Renal pelvis (tissue), 1 donor: ENCODE measurements at regions not wholly inside any gene's neighbourhood (a gene's known extent, or its start where the extent isn't known, plus 50 kb on each side); places are given as distances from the start of the nearest gene placed in this dataset.
A peak's percentile ranks its signal among the peaks of the same experiment; 100 is the strongest.

Source experiments
- DNase-seq: peaks from one replicate; pipeline ENCODE4 v3.0.0-alpha.2; 2013

DNA sequence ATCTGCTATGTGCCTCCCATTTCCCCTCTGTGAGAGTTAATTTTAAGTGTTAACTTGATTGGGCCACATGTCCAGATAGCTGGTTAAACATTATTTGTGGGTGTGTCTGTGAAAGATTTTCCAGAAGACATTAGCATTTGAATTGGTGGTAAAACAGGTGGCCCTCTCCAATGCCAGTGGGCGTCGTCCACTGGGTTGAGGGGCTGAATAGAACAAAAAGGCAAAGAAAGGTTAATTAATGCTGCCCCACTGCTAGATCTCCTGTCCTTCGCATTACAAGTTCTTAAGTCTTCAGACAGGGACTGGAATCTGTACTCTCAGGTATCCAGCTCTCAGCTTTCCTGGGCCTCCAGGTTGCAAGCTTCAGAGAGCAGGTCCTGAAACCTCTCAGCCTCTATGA is 1160.9 kb upstream of the LRRN3 start:
- no peak for DNase-seq

DNA sequence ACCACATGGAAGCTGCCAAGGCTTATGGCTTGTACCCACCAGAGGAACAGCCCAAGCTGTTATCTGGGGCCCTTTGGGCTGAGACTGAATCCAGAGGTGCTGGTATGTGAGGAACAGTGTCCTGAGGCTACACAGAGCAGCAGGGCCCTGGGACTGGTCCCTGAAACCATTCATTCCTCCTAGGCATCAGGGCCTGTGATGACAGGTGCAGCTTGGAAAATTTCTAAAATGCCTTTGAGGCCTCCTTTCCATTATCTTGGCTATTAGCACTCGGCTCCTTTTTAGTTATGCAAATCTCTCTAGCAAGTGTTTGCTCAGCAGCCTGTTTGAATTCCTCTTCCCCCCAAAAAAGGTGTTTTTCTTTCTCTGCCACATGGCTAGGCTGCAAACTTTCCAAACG is 1151.7 kb upstream of the LRRN3 start:
- DNase-seq = no peak

DNA sequence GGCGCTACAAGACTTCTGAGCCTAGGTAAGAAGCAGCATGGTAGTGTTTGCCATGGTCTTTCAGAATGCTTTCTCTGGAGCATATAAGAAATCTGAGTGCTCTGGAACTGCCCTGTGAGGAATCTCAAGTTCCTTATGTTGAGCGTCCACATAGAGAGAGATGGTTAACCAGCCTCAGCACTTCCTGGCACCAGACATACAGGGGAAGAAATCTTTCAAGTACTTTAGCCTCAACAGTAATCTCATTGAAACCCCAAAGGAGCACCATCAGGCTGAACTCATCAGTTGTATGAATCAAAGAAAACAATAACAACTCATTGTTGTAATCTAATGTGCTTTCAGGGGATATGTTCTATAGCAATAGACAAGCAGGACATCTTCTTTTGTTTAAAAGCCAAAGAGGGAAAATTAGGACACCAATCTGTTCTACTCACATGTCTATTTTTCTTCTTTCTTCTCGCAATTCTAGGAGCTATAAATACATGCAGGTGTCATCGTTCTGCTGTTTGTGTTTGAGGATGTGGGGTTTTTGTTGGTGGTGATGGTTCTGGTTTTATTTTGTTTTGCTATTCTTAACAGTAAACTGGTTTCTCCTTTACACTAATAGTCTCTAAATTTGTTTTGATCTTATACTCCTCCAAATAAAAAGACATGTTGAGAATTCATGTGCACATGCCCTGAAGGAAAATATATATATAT is 1145.0 kb upstream of the LRRN3 start:
- no peak for DNase-seq

DNA sequence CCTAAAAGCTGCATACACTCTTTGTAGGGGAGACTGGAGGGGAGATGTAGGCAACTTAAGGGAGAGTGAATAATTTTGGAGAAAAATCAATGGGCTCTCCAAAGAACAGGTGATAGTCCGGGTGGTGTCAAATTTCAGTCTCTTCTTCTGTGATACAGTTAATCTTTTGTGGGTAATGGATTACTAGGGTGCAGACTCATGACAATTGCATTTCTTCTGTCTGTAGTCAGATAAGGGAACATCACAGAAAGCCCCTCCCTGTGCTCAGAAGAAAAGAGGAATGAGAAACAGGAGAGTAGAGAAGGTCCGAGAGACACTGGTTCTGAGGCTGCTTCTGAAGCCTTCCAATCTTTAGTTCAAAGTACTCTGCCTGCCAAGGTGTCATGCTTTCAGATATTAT is 1140.7 kb upstream of the LRRN3 start:
- DNase-seq = no peak

DNA sequence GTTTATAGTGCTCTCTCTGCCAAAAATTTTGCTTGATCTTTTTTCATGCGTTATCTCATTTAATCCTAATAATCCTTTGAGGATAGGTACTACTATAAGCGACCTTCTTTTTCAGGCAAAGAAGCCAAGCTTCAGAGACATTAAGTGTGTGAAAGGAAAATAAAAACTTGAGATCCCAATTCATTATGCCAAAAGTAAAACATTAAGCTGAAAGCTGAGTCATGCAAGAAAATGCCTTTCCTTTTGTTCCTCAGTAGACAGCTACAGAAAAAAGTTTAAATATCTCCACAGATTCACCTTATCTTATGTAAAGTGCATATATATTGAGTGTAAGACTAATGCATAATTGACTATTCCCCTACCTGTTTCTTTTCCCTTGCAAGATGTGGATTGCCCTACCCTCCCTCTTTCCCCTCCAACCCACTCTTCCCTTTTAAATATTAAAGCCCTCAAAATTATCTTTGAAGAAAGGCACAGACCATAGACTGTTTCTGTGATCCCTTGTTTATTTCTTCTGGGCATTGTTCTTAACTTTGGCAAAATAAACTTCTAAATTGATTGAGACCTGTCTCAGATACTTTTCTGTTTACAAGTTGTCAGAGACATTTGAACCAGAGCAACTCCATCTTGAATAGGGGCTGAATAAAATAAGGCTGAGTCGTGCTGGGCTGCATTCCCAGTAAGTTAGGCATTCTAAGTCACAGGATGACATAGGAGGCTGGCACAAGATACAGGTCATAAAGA is 1139.9 kb upstream of the LRRN3 start:
- DNase-seq = no peak

DNA sequence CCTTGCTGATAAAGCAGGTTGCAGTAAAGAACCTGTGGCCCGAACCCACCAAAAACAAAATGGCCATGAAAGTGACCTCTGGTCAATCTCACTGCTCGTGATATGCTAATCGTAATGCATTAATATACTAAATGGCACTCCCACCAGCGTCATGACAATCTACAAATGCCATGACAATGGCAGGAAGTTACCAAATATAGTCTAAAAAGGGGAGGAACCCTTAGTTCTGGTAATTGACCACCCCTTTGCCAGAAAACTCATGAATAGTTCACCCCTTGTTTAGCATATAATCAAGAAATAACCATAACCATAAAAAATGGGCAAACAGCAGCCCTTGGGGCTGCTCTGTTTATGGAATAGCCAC is 1139.4 kb upstream of the LRRN3 start:
- DNase-seq = no peak

DNA sequence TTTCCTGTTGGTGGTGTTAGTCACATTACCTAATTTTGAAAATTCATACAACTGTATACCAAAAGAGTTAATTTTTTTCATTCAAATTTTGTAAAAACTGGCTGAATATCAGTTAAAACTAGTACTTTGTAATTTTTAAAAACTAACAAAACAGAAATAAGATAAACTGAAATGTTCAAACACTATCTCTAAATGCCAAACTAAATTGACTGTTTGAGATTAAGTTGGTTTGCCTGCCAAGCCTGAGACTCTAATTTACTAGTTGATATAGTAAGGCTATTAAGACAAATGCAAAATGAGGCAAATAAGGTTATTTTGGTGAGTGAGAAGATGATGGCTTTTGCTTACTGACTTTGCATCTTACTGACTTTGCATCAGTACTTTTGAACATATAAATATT is 1134.9 kb upstream of the LRRN3 start:
- no peak for DNase-seq

DNA sequence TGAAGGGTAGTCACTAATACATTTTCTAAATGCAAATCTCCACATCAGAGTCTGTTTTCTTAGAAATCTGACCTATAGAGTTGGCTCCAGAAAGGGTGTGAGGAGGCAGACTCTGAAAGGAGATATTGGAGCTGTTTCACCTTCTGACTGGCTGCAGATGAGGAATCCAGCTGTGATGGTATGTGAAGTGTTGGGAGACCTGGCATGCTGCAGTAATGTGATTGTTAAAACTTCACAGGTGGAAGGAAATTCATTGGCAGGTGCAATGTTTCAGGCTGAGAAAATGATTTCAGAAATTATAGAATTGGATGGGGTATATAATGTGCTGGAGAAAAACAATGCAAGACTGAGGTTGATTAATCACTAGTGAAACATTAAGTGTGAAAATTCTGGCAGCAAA is 1134.0 kb upstream of the LRRN3 start:
- DNase-seq = peak; percentile 2

DNA sequence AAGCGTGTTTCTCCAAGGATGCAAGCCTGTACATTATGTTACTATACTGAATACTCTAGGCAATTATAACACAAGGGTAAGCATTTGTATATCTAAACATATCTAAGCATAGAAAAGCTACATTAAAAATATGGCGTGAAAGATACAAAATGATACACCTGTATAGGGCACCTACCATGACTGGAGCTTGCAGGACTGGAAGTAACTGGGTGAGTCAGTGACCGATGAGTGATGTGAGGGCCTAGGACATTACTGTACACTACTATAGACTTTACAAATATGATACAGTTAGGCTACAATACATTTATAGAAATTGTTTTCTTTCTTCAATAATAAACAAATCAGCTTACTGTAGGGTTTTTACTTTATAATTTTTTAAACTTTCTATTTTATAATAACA is 1127.2 kb upstream of the LRRN3 start:
- no peak for DNase-seq

DNA sequence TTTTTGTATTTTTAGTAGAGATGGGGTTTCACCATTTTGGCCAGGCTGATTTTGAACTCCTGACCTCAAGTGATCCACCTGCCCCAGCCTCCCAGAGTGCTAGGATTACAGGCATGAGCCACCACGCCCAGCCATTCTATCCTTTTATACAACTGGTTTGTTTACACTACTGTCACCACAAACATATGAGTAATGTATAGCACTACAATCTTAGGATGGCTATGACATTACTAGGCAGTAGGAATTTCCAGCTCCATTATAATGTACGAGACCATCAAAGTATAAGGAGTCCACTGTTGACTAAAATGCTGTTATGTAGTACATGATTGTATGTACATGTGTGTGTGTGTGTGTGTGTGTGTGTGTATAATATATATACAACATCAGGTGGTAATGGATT is 1126.1 kb upstream of the LRRN3 start:
- no peak for DNase-seq

DNA sequence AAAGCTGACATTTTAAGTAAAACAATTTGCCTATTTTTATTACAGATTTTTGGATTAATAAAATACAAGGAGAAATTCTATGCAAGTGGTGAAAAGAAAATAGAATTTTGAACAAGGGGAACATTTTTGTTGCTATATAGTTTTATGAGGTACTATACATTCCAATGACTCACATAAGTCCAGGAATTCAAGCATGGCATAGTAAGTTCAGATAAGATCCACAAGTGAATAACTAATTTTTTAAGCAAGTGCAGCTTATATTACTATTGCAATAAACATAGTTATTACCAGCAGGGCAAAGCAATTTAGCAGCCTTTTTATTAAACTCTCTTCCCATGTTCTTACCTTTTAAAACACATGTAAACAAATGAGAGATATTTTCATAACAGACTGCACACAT is 1123.5 kb upstream of the LRRN3 start:
- DNase-seq = no peak

DNA sequence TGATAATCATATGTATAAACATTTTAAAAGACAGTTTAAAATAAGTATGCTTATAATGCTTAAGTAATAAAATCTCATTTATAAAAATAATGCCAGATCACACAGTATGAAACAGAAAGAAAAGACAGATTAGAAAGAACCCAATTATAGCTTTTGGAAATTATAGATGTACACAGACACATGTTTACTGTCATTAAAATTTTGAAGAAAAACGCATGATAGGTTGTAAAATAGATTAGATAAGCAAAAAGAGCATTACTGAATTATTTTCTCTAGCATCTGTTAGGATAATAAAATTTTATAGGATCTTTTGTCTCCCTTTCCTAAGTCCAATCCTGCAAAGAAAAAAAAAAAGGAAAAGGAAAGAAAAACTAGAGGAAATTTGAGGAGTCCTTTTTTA is 1107.3 kb upstream of the LRRN3 start:
- DNase-seq = no peak

DNA sequence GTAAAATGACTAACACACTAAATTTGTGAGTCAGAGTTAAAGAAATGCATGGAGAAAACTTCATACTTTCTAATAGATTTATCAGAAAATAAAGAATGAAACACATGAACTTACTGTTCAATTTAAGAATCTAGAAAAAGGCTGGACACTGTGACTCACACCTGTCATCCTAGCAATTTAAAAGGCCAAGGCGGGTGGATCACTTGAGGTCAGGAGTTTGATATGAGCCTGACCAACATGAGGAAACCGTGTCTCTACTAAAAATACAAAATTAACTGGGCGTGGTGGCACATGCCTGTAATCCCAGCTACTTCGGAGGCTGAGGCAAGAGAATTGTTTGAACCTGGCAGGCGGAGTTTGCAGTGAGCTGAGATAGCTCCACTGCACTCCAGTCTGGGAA is 1106.2 kb upstream of the LRRN3 start:
- DNase-seq = no peak

DNA sequence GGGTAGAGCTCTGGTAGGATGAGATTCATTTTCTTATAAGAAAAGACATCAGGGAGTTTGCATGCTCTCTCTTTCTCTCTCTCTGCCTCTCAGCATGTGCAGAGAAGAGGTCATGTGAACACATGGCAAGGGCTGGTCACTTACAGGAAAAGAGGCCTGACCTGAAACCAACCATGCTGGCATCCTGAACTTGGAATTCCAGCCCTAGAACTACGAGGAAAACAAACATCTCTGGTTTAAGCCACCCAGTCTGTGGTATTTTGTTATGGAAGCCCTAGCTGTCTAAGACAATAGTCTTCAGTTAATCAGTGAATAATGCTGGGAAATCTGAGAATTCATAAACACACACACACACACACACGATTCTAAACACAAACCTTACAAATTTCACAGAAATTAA is 1104.2 kb upstream of the LRRN3 start:
- DNase-seq = no peak

DNA sequence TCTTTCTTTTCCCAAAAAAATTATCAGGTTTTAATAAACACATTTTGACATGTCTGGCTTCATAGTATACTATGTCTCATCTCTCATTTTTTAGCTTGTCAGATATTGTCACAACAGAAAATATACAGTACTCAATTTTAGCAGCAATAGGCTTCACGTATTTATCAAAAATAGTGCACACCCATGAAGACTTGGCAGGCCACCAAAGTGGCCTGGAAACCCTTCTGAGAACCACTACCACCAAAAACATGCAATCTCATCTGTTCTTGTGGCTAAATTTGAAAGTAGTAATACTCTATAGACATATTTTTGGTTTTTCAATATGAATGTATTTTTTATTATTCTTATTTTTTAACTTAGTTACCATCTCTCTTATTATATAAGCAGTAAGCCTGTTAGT is 1094.5 kb upstream of the LRRN3 start:
- DNase-seq = no peak

DNA sequence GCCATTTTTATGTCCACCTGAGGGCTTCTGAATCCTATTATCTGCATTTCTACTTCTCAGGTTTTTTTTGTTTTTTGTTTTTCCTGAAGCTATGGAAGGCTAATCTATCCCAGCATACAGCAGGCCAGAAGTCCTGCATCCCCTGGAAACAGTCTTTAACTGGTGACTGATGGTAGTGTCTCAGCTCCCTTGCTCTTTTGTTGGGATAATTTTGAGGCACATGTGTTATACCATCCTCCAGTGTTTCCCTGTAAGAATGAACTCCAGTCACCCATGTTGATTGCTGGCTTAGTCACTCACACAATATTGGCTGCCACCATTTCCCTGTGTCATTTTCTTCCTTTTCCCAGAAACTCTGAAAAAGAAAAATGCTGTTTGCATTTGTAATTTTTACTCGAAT is 1094.0 kb upstream of the LRRN3 start:
- DNase-seq = no peak

DNA sequence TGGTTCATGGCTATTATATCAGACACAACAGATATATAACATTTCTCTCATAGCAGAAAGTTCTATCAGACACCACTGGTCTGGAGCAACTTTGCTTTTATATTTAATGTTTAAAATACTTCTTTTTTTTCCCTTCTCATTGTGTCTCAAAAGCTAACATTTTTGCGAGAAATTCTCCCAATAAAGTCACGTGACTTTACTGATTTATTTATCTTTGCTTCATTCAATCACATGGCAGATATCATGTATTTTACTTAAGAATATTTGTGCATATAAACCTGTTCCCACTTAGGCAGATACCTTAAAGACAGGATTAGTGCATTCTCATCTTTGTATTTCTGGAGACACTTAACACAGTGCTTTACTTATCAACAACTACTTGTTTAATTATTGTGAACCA is 1093.1 kb upstream of the LRRN3 start:
- no peak for DNase-seq

DNA sequence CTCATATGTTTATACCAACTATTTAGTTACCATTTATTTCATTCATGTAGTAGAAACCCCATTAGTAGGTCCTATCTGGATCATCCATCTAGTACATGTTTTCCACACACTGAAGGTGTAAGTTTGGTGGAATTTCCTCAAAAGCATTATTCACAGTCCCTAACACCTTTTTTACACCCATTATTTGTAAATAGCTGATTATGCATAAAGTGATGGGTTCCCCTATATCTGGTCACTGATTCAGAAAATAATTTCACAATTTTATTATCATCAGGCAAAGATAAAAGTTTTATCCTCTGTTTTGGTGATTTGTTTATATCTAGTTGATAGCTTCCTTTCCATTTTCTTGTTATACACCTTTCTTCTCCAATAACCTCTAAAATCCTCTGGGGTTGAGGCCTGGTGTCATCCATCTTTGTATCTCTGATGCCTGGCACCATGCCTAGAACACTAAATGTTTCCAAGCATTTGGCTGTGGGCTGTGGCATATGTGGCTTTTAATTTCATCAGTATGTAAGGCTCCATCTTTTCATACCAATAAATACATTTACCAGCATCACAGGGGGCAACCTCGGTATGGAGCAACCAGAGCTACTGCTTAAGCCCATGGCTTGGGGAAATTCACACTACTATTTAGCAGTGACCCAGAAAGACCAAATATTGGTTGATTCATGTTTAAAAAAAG is 1089.5 kb upstream of the LRRN3 start:
- DNase-seq = no peak

DNA sequence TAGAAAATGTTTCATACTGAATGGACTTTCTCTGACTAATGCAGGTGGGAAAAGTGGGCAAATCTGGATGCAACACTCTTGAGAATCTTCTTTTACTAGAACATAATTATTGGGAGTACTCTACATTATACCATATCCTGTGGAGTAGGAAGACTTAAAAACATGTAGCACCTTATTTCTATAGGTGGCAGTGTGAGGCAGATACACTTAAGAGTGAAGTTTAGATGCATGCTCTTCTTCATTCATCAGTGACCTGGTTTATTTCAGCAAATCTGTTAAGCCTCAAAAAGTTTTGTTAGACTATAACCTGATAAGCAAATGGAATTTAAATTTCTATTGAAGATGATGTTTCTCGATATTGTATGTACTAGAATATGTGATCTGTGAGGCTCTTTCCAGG is 1087.1 kb upstream of the LRRN3 start:
- no peak for DNase-seq

DNA sequence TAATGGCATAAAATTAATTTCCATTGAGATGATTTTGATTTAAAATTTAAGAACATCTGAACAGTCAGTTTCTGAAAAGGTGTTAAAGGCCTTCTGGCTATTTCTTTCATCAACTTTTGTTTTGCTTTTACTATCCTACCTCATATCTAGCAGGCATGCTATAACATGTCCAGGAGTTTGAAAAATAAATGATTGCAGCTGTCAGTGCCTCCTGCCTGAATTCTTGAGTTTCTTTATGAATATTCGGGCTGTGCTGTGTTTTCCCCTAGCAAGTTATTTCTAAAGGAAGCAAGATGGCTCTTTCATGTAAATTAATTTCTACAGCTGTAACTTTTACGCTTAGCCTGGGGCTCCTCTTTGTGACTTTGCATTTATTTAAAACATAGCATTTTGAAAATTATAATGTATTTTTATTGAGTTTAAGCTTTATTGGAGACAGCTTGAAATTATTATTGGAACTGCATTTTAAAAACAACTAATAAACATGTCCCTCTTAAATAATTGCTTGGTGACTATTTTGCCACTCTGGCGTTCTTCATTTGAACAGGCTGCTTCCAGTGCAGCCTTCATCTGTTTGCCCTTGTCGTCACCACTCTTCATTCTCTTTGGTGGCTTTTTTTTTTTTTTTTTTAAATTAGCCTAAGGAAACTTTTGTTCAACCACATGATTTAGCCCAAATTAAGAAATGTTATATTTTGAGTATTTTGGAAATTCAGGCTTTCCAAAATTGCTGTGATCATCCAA is 1083.4 kb upstream of the LRRN3 start:
- DNase-seq = no peak

DNA sequence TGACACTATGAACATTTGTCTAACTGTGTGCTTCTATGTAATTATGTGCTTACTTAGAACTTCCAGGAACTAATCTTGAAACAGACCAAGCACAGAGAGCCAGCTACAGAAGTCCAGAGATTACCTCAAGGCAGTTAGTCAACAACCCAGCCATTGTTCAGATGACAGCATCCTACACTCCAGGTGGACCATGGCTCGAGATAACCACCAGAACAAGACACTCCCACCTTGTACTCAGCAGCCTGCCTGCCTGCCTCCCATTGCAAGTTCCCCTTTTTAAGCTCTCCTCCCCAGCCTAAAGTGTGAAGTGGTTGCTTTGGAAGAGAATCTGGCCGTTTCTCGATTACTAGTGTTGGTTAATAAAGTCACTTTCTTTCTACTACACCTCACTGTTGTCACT is 1080.6 kb upstream of the LRRN3 start:
- DNase-seq = no peak

DNA sequence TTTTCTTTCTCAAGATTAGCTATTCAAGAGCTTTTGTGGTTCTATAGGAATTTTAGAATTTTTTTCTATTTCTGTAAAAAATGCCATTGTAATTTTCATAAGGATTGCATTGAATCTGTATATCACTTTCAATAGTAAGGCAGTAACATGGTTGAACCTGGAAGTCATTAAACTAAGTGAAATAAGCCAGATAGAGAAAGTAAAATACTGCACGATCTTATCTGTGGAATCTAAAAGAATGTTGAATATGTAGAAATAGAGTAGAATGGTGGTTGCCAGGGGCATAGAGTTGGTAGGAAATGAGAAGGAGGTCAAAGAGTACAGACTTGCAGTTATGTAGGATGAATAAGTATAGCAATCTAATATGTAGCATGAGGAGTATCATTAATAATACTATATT is 1073.5 kb upstream of the LRRN3 start:
- DNase-seq = no peak

DNA sequence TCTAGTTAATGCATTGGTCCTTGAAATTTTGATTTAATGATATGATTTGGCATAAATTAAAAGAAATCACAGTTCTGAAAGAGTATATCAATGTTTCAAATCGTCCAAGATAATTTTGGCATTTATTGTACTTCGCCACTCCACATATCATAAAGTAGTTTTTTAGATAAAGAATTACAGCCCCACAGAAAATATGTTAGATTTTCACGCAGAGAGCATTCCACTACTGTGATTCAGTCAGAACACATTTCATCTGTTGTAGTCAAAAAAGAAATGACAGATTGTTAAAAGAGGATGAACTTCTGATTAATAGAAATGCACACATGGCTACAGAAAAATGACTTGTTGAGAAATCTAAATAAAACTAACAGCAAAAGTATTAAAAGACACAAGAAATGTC is 1063.5 kb upstream of the LRRN3 start:
- no peak for DNase-seq
